HPDE6-E6E7 (cell line): ENCODE measurements at regions not wholly inside any gene's neighbourhood (a gene's known extent, or its start where the extent isn't known, plus 50 kb on each side); places are given as distances from the start of the nearest gene placed in this dataset.
"Not testable (repeated sequence)": the region's sequence is repeated elsewhere in the genome, so short reads cannot be mapped to it uniquely, and the experiment has no call there.

Source experiments
- DNase-seq: peaks from one replicate; pipeline ENCODE4 v3.0.0; 2011; ENCODE audit warnings: missing footprints; ENCODE audit errors: extremely low spot score

- peak; percentile 55 for DNase-seq
These were observed 115.5 kb upstream of the GNAI1 start for GRCh38 chr7:80018941-80019808.

GRCh38 chr7:80017101-80017698 lies 117.4 kb upstream of the GNAI1 start:
- no peak for DNase-seq

GRCh38 chr7:80014511-80014910 lies 120.1 kb upstream of the GNAI1 start:
- DNase-seq = no peak

- DNase-seq = no peak
These were observed 126.6 kb upstream of the GNAI1 start for GRCh38 chr7:80008039-80008438.

- DNase-seq = no peak
These were observed 131.8 kb upstream of the GNAI1 start for GRCh38 chr7:80002865-80003264.

GRCh38 chr7:79998363-79998762 lies 136.3 kb upstream of the GNAI1 start:
- no peak for DNase-seq

GRCh38 chr7:79997345-79997744 lies 137.3 kb upstream of the GNAI1 start:
- no peak for DNase-seq

- DNase-seq = not testable (repeated sequence)
These were observed 138.9 kb upstream of the GNAI1 start for GRCh38 chr7:79995741-79996140.

GRCh38 chr7:79988653-79989052 lies 146.0 kb upstream of the GNAI1 start:
- no peak for DNase-seq

- DNase-seq = no peak
These were observed 150.4 kb upstream of the GNAI1 start for GRCh38 chr7:79984210-79984609.

GRCh38 chr7:79982141-79982770 lies 152.4 kb upstream of the GNAI1 start:
- DNase-seq = peak; percentile 21

- no peak for DNase-seq
These were observed 154.3 kb upstream of the GNAI1 start for GRCh38 chr7:79980376-79980775.

GRCh38 chr7:79979437-79979836 lies 155.2 kb upstream of the GNAI1 start:
- DNase-seq = no peak

GRCh38 chr7:79977481-79977880 lies 157.2 kb upstream of the GNAI1 start:
- DNase-seq = no peak

- DNase-seq = not testable (repeated sequence)
These were observed 158.0 kb upstream of the GNAI1 start for GRCh38 chr7:79976711-79977020.

- not testable (repeated sequence) for DNase-seq
These were observed 158.5 kb upstream of the GNAI1 start for GRCh38 chr7:79975986-79976710.

- no peak for DNase-seq
These were observed 161.2 kb upstream of the GNAI1 start for GRCh38 chr7:79973455-79973854.

- DNase-seq = no peak
These were observed 163.6 kb upstream of the GNAI1 start for GRCh38 chr7:79971058-79971457.

GRCh38 chr7:79968894-79969293 lies 165.7 kb upstream of the GNAI1 start:
- DNase-seq = no peak

GRCh38 chr7:79968077-79968648 lies 166.5 kb upstream of the GNAI1 start:
- no peak for DNase-seq

GRCh38 chr7:79965946-79966345 lies 168.7 kb upstream of the GNAI1 start:
- DNase-seq = no peak

GRCh38 chr7:79964463-79964862 lies 170.2 kb upstream of the GNAI1 start:
- DNase-seq = no peak
